ENCODE measurements at regions not wholly inside any gene's neighbourhood (a gene's known extent, or its start where the extent isn't known, plus 50 kb on each side); places are given as distances from the start of the nearest gene placed in this dataset.
"Not testable (repeated sequence)": the region's sequence is repeated elsewhere in the genome, so short reads cannot be mapped to it uniquely, and the experiment has no call there.

GRCh38 chr6:66376001-66376400, 669.0 kb upstream of the EYS start:
- DNase-seq: no peak

GRCh38 chr6:66369407-66369806, 662.4 kb upstream of the EYS start:
- DNase-seq: no peak

- no peak for DNase-seq
Observed at GRCh38 chr6:66362888-66363287, 655.9 kb upstream of the EYS start.

GRCh38 chr6:66361886-66362285, 654.9 kb upstream of the EYS start:
- DNase-seq: no peak

- no peak for DNase-seq
Observed at GRCh38 chr6:66357781-66358180, 650.8 kb upstream of the EYS start.

- no peak for DNase-seq
Observed at GRCh38 chr6:66355471-66355870, 648.4 kb upstream of the EYS start.

GRCh38 chr6:66344796-66345195, 637.8 kb upstream of the EYS start:
- DNase-seq: peak; percentile 74

- DNase-seq: no peak
Observed at GRCh38 chr6:66340736-66341135, 633.7 kb upstream of the EYS start.

GRCh38 chr6:66336176-66336575, 629.1 kb upstream of the EYS start:
- no peak for DNase-seq

GRCh38 chr6:66328200-66328599, 621.2 kb upstream of the EYS start:
- no peak for DNase-seq

- DNase-seq: no peak
Observed at GRCh38 chr6:66326228-66326627, 619.2 kb upstream of the EYS start.

- no peak for DNase-seq
Observed at GRCh38 chr6:66321017-66321416, 614.0 kb upstream of the EYS start.

- DNase-seq: no peak
Observed at GRCh38 chr6:66307490-66307889, 600.5 kb upstream of the EYS start.

GRCh38 chr6:66291905-66292304, 584.9 kb upstream of the EYS start:
- no peak for DNase-seq

GRCh38 chr6:66289889-66290288, 582.9 kb upstream of the EYS start:
- DNase-seq: no peak

GRCh38 chr6:66278115-66278514, 571.1 kb upstream of the EYS start:
- no peak for DNase-seq

- no peak for DNase-seq
Observed at GRCh38 chr6:66277400-66277799, 570.4 kb upstream of the EYS start.

GRCh38 chr6:66265737-66266136, 558.7 kb upstream of the EYS start:
- DNase-seq: no peak

GRCh38 chr6:66264376-66264775, 557.4 kb upstream of the EYS start:
- DNase-seq: no peak

GRCh38 chr6:66258731-66259487, 551.9 kb upstream of the EYS start:
- not testable (repeated sequence) for DNase-seq

GRCh38 chr6:66245231-66245630, 538.2 kb upstream of the EYS start:
- peak; percentile 11 for DNase-seq

GRCh38 chr6:66238851-66239250, 531.8 kb upstream of the EYS start:
- DNase-seq: no peak

- no peak for DNase-seq
Observed at GRCh38 chr6:66232890-66233289, 525.9 kb upstream of the EYS start.

- no peak for DNase-seq
Observed at GRCh38 chr6:66230591-66230990, 523.6 kb upstream of the EYS start.

- DNase-seq: peak; percentile 27
Observed at GRCh38 chr6:66226109-66226508, 519.1 kb upstream of the EYS start.
